ENCODE measurements at regions not wholly inside any gene's neighbourhood (a gene's known extent, or its start where the extent isn't known, plus 50 kb on each side); places are given as distances from the start of the nearest gene placed in this dataset.

DNA sequence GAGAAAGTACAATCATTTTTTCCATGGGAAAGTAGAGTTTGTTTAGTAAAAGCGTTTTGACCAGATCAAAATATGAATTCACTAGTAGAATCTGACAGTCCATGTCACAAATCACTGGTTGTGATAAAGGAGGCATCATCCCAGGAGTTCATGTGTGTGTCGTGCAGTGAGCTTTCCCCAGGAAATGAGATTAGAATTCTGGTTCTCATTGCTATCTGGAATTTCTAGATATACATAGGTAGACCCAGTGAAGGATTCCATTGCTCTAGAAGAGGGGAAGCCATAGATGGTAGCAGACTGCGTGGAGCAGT, 206.6 kb downstream of the NCK2 start:
- no peak overlapping the region for H3K56ac ChIP-seq (ENCODE audit: extremely low read depth, insufficient read depth, low read length)
- no peaks in the 10 kb centered on the region for H3K9me3 ChIP-seq (ENCODE audit: control insufficient read depth, insufficient read depth, low read length)
- no peak overlapping the region for H2BK20ac ChIP-seq (ENCODE audit: low read depth, low read length)
- TF ChIP-seq RCOR1 (IDR thresholded peaks at IDR 0.05; ENCODE audit: insufficient replicate concordance, low read length), result no peak
- TF ChIP-seq RAD21 (IDR thresholded peaks at IDR 0.05; ENCODE audit: low read length), result no peak
- no peak for TF ChIP-seq ELK1 (IDR thresholded peaks at IDR 0.05; ENCODE audit: borderline replicate concordance, low read depth, low read length)
- no peak for TF ChIP-seq CEBPB (IDR thresholded peaks at IDR 0.05; ENCODE audit: low read depth, low read length)
- no peak for TF ChIP-seq MXI1 (IDR thresholded peaks at IDR 0.05; ENCODE audit: borderline replicate concordance, low read depth, low read length)
- TF ChIP-seq CHD1 (IDR thresholded peaks at IDR 0.05; ENCODE audit: low read depth, low read length), result no peak
- no peak for TF ChIP-seq FOS (IDR thresholded peaks at IDR 0.05; ENCODE audit: low read depth, low read length)
- no peak for TF ChIP-seq NFE2L2 (IDR thresholded peaks at IDR 0.05; ENCODE audit: low read depth, low read length)
- no peak for TF ChIP-seq MAZ (IDR thresholded peaks at IDR 0.05; ENCODE audit: borderline replicate concordance, low read depth, low read length)
- TF ChIP-seq BHLHE40 (IDR thresholded peaks at IDR 0.05; ENCODE audit: low read depth, low read length), result no peak
- no peak for TF ChIP-seq SMC3 (IDR thresholded peaks at IDR 0.05; ENCODE audit: low read depth, low read length)
- no peak for TF ChIP-seq POLR2A (IDR thresholded peaks at IDR 0.05; ENCODE audit: low read depth, low read length)
- TF ChIP-seq USF2 (IDR thresholded peaks at IDR 0.05; ENCODE audit: low read depth, low read length), result no peak
- no peak for TF ChIP-seq CTCF (conservative IDR thresholded peaks at IDR 0.05; ENCODE audit: low read depth, low read length)
- no peak for TF ChIP-seq RFX5 (IDR thresholded peaks at IDR 0.05; ENCODE audit: low read depth, low read length)
- no peak for TF ChIP-seq MAFK (IDR thresholded peaks at IDR 0.05; ENCODE audit: low read depth, low read length)
- ChIA-PET POLR2A (ENCODE audit: unreplicated experiment) (no interaction called here), CTCF (no interaction called here)
- no peak overlapping the region for H3K9ac ChIP-seq (ENCODE audit: low read depth, low read length)
- H4K5ac ChIP-seq (ENCODE audit: low read depth, low read length), result no peak overlapping the region
- H3K36me3 ChIP-seq (ENCODE audit: control insufficient read depth, insufficient read depth, low read length), result no peaks in the 10 kb centered on the region
- dilution Hi-C loops (cut with HindIII; ENCODE audit: low sequenced_read_pairs, unreplicated experiment), result no loop called here
- H2AFZ ChIP-seq (replicated peaks; ENCODE audit: low read length, poor library complexity), result no peak overlapping the region
- H2AK5ac ChIP-seq (ENCODE audit: low read depth, low read length), result no peak overlapping the region
- H4K20me1 ChIP-seq (ENCODE audit: insufficient read depth, low read length), result no peaks in the 10 kb centered on the region
- no peak overlapping the region for H4K91ac ChIP-seq (ENCODE audit: insufficient read depth, low read depth, low read length)
- H3K79me1 ChIP-seq (ENCODE audit: low read depth in 1 of 2, low read length in 2 of 2), result no peaks in the 10 kb centered on the region
- no CpG with 5 or more reads among the region's 3 CpGs for WGBS, 2 experiments (ENCODE audit: extremely low coverage in 2 of 2, insufficient read length in 1 of 2)
- H3K4ac ChIP-seq (ENCODE audit: low read depth, low read length), result no peak overlapping the region
- no peak overlapping the region for H2BK120ac ChIP-seq (ENCODE audit: low read depth, low read length)
- no peak overlapping the region for H3K14ac ChIP-seq (replicated peaks; ENCODE audit: low read depth, low read length)
- no peak overlapping the region for H3K4me3 ChIP-seq (ENCODE audit: insufficient read depth, low read depth, low read length)
- H3K18ac ChIP-seq (ENCODE audit: low read depth, low read length), result no peak overlapping the region
- no peak overlapping the region for H2AK9ac ChIP-seq (replicated peaks; ENCODE audit: low read depth, low read length, poor library complexity)
- no peaks in the 10 kb centered on the region for H3K9me1 ChIP-seq (ENCODE audit: insufficient read depth, low read length)
- peaks cover 31% of the 10 kb centered on the region for H3K27me3 ChIP-seq (ENCODE audit: control insufficient read depth, insufficient read depth, low read length)
- in situ Hi-C loops (cut with MboI; ENCODE audit: low sequenced_read_pairs), result no loop called here
- DNase-seq (no peak), ATAC-seq (ENCODE audit: low read depth) (no peak)
- intact Hi-C loops (cut with micrococcal nuclease), result no loop called here
- H3K23ac ChIP-seq (ENCODE audit: low read depth, low read length), result no peak overlapping the region
- no peak overlapping the region for H2BK15ac ChIP-seq (ENCODE audit: low read depth, low read length)
- no peak overlapping the region for H2BK5ac ChIP-seq (ENCODE audit: low read depth, low read length, poor library complexity, severe bottlenecking)
- H3K27ac ChIP-seq (ENCODE audit: insufficient read depth, low read length), result no peak overlapping the region
- no peak overlapping the region for H4K8ac ChIP-seq (ENCODE audit: low read depth in 2 of 2, low read length in 2 of 2)
- H3K4me2 ChIP-seq (ENCODE audit: low read depth, low read length), result no peak overlapping the region
- BruUV-seq (replicated peaks), result no TSS peak
- H3K4me1 ChIP-seq (ENCODE audit: control insufficient read depth, insufficient read depth, low read length), result no peaks in the 10 kb centered on the region
